ENCODE measurements at regions not wholly inside any gene's neighbourhood (a gene's known extent, or its start where the extent isn't known, plus 50 kb on each side); places are given as distances from the start of the nearest gene placed in this dataset.

DNA sequence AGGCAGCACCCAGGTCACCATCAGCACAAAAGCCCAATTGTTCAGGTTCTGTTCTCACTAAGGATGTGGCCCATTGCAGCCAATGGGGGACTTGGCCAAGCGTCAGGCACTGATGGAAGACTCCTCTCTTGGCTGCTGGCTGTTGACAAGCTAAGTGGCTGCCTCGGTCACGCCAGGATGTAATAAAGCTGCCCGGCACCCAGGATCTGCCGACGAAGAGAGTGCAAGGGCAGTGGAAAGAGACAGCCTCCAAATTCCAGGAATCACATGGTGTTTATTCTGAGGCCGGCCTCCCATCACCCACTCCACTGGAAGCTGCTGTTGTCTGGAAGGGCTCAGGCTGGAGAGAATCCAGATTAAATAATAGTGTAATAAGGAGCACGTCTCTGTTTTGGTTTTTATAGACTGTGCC, 451.8 kb upstream of the TBX3 start:
- TF ChIP-seq CTCF (IDR thresholded peaks at IDR 0.05; ENCODE audit: extremely low read depth in 1 of 2, insufficient read depth in 1 of 2, low read depth in 1 of 2, low read length in 2 of 2): no peak
- TF ChIP-seq POLR2A (IDR thresholded peaks at IDR 0.05; ENCODE audit: low read depth, low read length): no peak
- no peak for TF ChIP-seq POLR2AphosphoS5 (IDR thresholded peaks at IDR 0.05; ENCODE audit: insufficient read depth, low read depth, low read length)
- TF ChIP-seq EZH2 (IDR thresholded peaks at IDR 0.05; ENCODE audit: borderline replicate concordance, low read depth, low read length, severe bottlenecking): no peak
- TF ChIP-seq JUN (IDR thresholded peaks at IDR 0.05; ENCODE audit: borderline replicate concordance, insufficient read depth, insufficient read length, low read depth): no peak
- TF ChIP-seq FOS (IDR thresholded peaks at IDR 0.05; ENCODE audit: borderline replicate concordance, insufficient read depth, low read length): no peak

All from endothelial cell of umbilical vein (primary cell).